BJ (cell line): ENCODE measurements at regions not wholly inside any gene's neighbourhood (a gene's known extent, or its start where the extent isn't known, plus 50 kb on each side); places are given as distances from the start of the nearest gene placed in this dataset.
"Not testable (repeated sequence)": the region's sequence is repeated elsewhere in the genome, so short reads cannot be mapped to it uniquely, and the experiment has no call there.

Source experiments
- CTCF ChIA-PET: fragments of 350-600 bp; formaldehyde crosslinking; extraction: SDS; loops from one replicate; lab custom pipeline; 2021; ENCODE audit warnings: antibody characterized with exemption, inconsistent platforms; lab: Yijun Ruan, JAX
- POLR2A ChIA-PET: fragments of 300-600 bp; sonication (Branson Sonifier 250); formaldehyde crosslinking; extraction: SDS; loops from one replicate; lab custom pipeline; 2021; ENCODE audit warnings: antibody characterized with exemption; lab: Charles Lee
- DNase-seq: peaks from one replicate; pipeline ENCODE4 v3.0.0-alpha.2; 2011; ENCODE audit warnings: low read depth
- H3K27me3 ChIP-seq: 2 replicates; pipeline ENCODE4 v1.6.0; 2011; ENCODE audit warnings: low read length; ENCODE audit not compliant: control insufficient read depth, insufficient read depth
- H3K36me3 ChIP-seq: 2 replicates; pipeline ENCODE4 v1.5.1; 2011; ENCODE audit warnings: low read length; ENCODE audit not compliant: control insufficient read depth, insufficient read depth
- H3K4me3 ChIP-seq: 2 replicates; pipeline ENCODE4 v1.5.1; 2011; ENCODE audit warnings: low read depth, mild to moderate bottlenecking, control low read depth, low read length
- TF ChIP-seq, protein P1 (sequence below): IDR thresholded peaks from 2 replicates; pipeline ENCODE4 v1.5.1; 2011; ENCODE audit warnings: low read depth, mild to moderate bottlenecking, control low read depth, inconsistent platforms, low read length, moderate library complexity; ENCODE audit not compliant: insufficient read depth

DNA sequence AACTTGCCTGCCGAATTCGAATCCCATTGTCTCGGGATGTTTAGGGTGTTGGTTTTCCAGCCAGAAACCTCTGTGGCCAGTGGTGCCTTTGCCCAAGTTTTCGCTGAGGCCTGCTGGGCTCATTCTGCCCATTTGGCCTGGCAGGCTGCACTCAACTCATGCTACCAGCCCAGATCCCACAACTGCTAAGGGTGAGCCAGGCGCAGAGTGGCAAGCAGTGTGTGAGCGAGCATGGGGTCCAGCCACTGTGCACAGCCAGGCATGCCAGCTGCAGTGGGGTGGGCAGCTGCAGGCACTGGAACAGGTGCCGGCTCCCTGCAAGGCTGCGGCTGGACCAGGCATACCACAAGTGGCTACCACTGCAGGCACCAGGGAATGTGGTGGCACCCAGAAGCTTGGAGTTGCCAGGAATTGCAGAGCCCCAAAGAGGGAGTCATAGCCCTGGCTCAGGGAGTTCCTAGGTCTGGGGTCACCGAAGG, 151.4 kb upstream of the P2RY1 start:
- TF ChIP-seq, protein P1, sequence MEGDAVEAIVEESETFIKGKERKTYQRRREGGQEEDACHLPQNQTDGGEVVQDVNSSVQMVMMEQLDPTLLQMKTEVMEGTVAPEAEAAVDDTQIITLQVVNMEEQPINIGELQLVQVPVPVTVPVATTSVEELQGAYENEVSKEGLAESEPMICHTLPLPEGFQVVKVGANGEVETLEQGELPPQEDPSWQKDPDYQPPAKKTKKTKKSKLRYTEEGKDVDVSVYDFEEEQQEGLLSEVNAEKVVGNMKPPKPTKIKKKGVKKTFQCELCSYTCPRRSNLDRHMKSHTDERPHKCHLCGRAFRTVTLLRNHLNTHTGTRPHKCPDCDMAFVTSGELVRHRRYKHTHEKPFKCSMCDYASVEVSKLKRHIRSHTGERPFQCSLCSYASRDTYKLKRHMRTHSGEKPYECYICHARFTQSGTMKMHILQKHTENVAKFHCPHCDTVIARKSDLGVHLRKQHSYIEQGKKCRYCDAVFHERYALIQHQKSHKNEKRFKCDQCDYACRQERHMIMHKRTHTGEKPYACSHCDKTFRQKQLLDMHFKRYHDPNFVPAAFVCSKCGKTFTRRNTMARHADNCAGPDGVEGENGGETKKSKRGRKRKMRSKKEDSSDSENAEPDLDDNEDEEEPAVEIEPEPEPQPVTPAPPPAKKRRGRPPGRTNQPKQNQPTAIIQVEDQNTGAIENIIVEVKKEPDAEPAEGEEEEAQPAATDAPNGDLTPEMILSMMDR = no peak
- POLR2A ChIA-PET = no interaction called here
- H3K27me3 ChIP-seq = no peaks in the 10 kb centered on the region
- no peaks in the 10 kb centered on the region for H3K36me3 ChIP-seq
- H3K4me3 ChIP-seq = no peak overlapping the region
- CTCF ChIA-PET = no interaction called here
- no peak for DNase-seq

DNA sequence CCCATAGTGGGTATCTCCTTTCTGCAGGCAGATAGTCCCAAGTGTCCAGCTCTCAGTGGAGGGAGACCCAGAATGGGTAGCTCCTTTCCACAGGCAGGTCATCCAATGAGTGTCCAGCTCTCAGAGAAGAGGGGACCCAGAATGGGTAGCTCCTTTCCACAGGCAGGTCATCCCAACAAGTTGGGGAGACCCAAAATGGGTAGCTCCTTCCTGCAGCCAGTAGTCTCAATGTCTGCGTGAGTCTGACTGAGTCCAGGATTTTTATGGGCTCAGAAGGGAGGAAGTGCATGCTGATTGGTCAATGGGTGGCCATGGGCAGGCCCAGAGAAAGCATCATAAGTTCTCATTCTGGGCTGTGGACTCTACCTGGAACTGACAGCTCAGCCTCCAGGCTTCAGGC, 150.7 kb upstream of the P2RY1 start:
- Histone ChIP-seq H3K4me3 (no peak overlapping the region), H3K36me3 (no peaks in the 10 kb centered on the region), H3K27me3 (no peaks in the 10 kb centered on the region)
- POLR2A ChIA-PET = no interaction called here
- TF ChIP-seq, protein P1 = no peak
- DNase-seq = no peak
- CTCF ChIA-PET = no interaction called here

DNA sequence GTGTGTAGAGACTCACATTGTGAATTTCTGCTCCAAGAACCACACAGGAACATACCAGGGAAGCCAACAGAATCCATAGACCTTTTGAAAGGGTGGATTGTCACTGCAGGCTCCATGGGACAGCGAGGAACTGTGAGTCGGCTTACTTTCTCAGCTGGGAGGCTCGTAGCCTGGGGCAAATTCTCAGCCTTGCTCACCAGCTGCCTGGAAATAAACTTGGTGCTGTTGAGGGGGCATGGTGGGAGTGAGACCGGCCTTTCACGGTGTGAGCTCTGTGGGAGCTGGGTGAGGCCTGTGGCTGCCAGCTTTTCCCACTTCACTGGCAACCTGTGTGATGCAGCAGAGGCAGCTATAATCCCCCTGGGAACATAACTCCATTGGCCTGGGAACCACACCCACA, 146.6 kb upstream of the P2RY1 start:
- TF ChIP-seq, protein P1 = no peak
- H3K36me3 ChIP-seq = no peaks in the 10 kb centered on the region
- DNase-seq = no peak
- H3K27me3 ChIP-seq = no peaks in the 10 kb centered on the region
- ChIA-PET POLR2A (interaction anchor here (0.6 kb wide), 1 partner anchor 18 kb away, joined by 4 read pairs; no protein-coding TSS in a partner anchor), CTCF (no interaction called here)
- H3K4me3 ChIP-seq = no peak overlapping the region

DNA sequence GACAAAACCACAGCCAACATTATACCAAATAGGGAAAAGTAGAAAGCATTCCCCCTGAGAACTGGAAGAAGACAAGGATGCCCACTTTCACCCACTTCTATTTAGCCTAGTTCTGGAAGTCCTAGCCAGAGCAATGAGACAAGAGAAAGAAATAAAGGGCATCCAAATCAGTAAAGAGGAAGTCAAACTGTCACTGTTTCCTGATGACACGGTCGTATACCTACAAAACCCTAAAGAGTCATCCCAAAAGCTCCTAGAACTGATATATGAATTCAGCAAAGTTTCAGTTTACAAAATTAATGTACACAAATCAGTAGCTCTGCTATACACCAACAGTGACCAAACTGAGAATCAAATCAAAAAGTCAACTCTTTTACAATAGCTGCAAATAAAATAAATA, 142.6 kb upstream of the P2RY1 start:
- H3K36me3 ChIP-seq, H3K27me3 ChIP-seq, CTCF ChIA-PET, H3K4me3 ChIP-seq, POLR2A ChIA-PET, DNase-seq: not testable (repeated sequence)

DNA sequence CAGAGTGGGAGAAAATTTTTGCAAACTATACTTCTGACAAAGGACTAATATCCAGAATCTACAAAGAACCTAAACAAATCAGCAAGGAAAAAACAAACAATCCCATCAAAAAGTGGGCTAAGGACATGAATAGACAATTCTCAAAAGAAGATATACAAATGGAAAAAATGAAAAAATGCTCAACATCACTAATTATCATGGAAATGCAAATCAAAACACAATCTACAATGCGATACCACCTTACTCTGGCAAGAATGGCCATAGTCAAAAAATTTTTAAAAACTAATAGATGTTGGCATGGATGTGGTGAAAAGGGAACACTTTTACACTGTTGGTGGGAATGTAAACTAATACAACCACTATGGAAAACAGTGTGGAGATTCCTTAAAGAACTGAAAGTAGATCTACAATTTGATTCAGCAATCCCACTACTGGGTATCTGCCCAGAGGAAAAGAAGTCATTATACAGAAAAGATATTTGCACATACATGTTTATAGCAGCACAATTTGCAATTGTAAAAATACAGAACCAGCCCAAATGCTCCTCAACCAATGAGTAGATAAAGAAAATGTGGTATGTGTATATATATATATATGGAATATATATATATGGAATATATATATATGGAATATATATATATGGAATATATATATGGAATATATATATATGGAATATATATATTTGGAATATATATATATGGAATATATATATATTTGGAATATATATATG, 141.2 kb upstream of the P2RY1 start:
- DNase-seq, POLR2A ChIA-PET, H3K36me3 ChIP-seq, CTCF ChIA-PET, H3K4me3 ChIP-seq, H3K27me3 ChIP-seq: not testable (repeated sequence)

DNA sequence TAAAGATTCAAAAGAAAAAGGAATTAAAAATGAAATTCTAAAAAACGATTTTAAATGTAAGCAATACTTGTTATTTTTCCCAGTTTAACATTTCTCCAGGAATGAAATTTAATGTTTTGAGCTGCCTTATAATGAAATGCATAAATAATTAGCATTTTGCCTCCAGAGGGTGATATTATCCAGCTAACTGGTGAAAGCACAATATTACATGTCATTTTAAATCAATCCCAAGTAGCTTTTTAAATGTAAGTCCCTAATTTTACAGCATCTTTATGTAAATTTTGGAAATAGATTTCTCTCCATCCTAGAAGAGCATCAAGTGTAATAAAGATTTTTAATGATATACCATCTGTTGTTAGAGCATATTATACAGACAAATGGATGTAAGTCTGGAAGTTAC, 139.1 kb upstream of the P2RY1 start:
- Histone ChIP-seq H3K27me3 (no peaks in the 10 kb centered on the region), H3K4me3 (no peak overlapping the region), H3K36me3 (no peaks in the 10 kb centered on the region)
- TF ChIP-seq, protein P1 = no peak
- DNase-seq = no peak
- ChIA-PET CTCF (interaction anchor here (1.3 kb wide), 1 partner anchor 1504 kb away, joined by 3 read pairs; no protein-coding TSS in a partner anchor), POLR2A (no interaction called here)
